HEK293 (cell line): ENCODE measurements at regions not wholly inside any gene's neighbourhood (a gene's known extent, or its start where the extent isn't known, plus 50 kb on each side); places are given as distances from the start of the nearest gene placed in this dataset.

Experiments
- CTCF ChIA-PET: fragments of 350-600 bp; formaldehyde crosslinking; extraction: SDS; loops from one replicate; lab custom pipeline; 2021; ENCODE audit warnings: antibody characterized with exemption; lab: Yijun Ruan, JAX
- POLR2A ChIA-PET: fragments of 300-600 bp; formaldehyde crosslinking; extraction: SDS; loops from one replicate; lab custom pipeline; 2020; ENCODE audit warnings: antibody characterized with exemption, inconsistent platforms; lab: Yijun Ruan, JAX
- H3K27ac ChIP-seq: fragments of 200-500 bp; sonication (Bioruptor generic); 2 replicates; pipeline ENCODE4 v1.5.1; 2014; ENCODE audit warnings: low read depth, low read length, control low read depth, inconsistent platforms; ENCODE audit errors: extremely low read depth
- H3K36me3 ChIP-seq, 2 experiments: fragments of 200-500 bp in 1 of 2; sonication (Bioruptor generic) in 1 of 2; 1 replicate in 1 of 2; 2 replicates in 1 of 2; pipeline ENCODE4 v1.5.1; 2014 to 2017; ENCODE audit warnings: inconsistent platforms in 2 of 2, low read length in 2 of 2; ENCODE audit not compliant: control insufficient read depth in 2 of 2, insufficient read depth in 1 of 2
- H3K4me1 ChIP-seq: fragments of 200-500 bp; sonication (Bioruptor generic); 2 replicates; pipeline ENCODE4 v1.5.1; 2014; ENCODE audit warnings: mild to moderate bottlenecking, low read length, inconsistent platforms; ENCODE audit not compliant: control insufficient read depth, insufficient read depth
- H3K4me3 ChIP-seq: 2 replicates; pipeline ENCODE4 v1.5.1; 2011; ENCODE audit warnings: low read depth, mild to moderate bottlenecking, control low read depth, low read length, moderate library complexity
- H3K9me3 ChIP-seq: fragments of 200-500 bp; sonication (Bioruptor generic); 2 replicates; pipeline ENCODE4 v1.5.1; 2014; ENCODE audit warnings: low read depth, low read length, inconsistent platforms; ENCODE audit not compliant: control insufficient read depth, insufficient read depth
- HIC1 ChIP-seq: fragments of 450-650 bp; formaldehyde crosslinking; IDR thresholded peaks from 2 replicates; pipeline ENCODE4 v1.5.1; 2016; ENCODE audit warnings: missing biosample characterization, missing genetic modification characterization
- HOXD13 ChIP-seq: sonication (generic); formaldehyde crosslinking; IDR thresholded peaks from 2 replicates; pipeline ENCODE4 v1.8.0; 2022; ENCODE audit warnings: missing genetic modification reagents, borderline replicate concordance
- KLF1 ChIP-seq: fragments of 450-650 bp; formaldehyde crosslinking; IDR thresholded peaks from 2 replicates; pipeline ENCODE4 v1.5.1; 2016; ENCODE audit warnings: missing biosample characterization, missing genetic modification characterization
- KLF10 ChIP-seq: fragments of 450-650 bp; IDR thresholded peaks from 2 replicates; pipeline ENCODE4 v1.5.1; 2018; ENCODE audit warnings: missing biosample characterization, mild to moderate bottlenecking, missing genetic modification characterization
- PBX3 ChIP-seq: sonication (generic); formaldehyde crosslinking; IDR thresholded peaks from 2 replicates; pipeline ENCODE4 v1.8.1; 2022; ENCODE audit warnings: mild to moderate bottlenecking, moderate library complexity, missing genetic modification reagents
- RBAK ChIP-seq: fragments of 450-650 bp; formaldehyde crosslinking; IDR thresholded peaks from 2 replicates; pipeline ENCODE4 v1.5.1; 2016; ENCODE audit warnings: missing biosample characterization, missing genetic modification characterization
- REPIN1 ChIP-seq: fragments of 450-650 bp; formaldehyde crosslinking; IDR thresholded peaks from 2 replicates; pipeline ENCODE4 v1.5.1; 2017; ENCODE audit warnings: missing biosample characterization, missing genetic modification characterization, low read depth
- SCRT1 ChIP-seq: fragments of 450-650 bp; formaldehyde crosslinking; IDR thresholded peaks from 2 replicates; pipeline ENCODE4 v1.5.1; 2016; ENCODE audit warnings: missing biosample characterization, missing genetic modification characterization, borderline replicate concordance
- WT1 ChIP-seq: fragments of 450-650 bp; formaldehyde crosslinking; IDR thresholded peaks from 2 replicates; pipeline ENCODE4 v1.5.1; 2016; ENCODE audit warnings: missing biosample characterization, missing genetic modification characterization
- YY1 ChIP-seq: fragments of 450-650 bp; formaldehyde crosslinking; IDR thresholded peaks from 2 replicates; pipeline ENCODE4 v1.5.1; 2018; ENCODE audit warnings: missing biosample characterization, missing genetic modification characterization
- ZBTB20 ChIP-seq: fragments of 450-650 bp; formaldehyde crosslinking; IDR thresholded peaks from 2 replicates; pipeline ENCODE4 v1.5.1; 2016; ENCODE audit warnings: missing biosample characterization, missing genetic modification characterization
- ZFP37 ChIP-seq: fragments of 450-650 bp; formaldehyde crosslinking; IDR thresholded peaks from 2 replicates; pipeline ENCODE4 v1.5.1; 2016; ENCODE audit warnings: missing biosample characterization, missing genetic modification characterization
- ZNF10 ChIP-seq: fragments of 450-650 bp; formaldehyde crosslinking; IDR thresholded peaks from 2 replicates; pipeline ENCODE4 v1.5.1; 2017; ENCODE audit warnings: missing biosample characterization, missing genetic modification characterization
- ZNF157 ChIP-seq: fragments of 450-650 bp; formaldehyde crosslinking; IDR thresholded peaks from 2 replicates; pipeline ENCODE4 v1.5.1; 2016; ENCODE audit warnings: missing biosample characterization, missing genetic modification characterization
- ZNF169 ChIP-seq: fragments of 450-650 bp; formaldehyde crosslinking; IDR thresholded peaks from 2 replicates; pipeline ENCODE4 v1.5.1; 2016; ENCODE audit warnings: missing biosample characterization, missing genetic modification characterization
- ZNF174 ChIP-seq: fragments of 450-650 bp; formaldehyde crosslinking; IDR thresholded peaks from 2 replicates; pipeline ENCODE4 v1.5.0; 2017; ENCODE audit warnings: missing biosample characterization, mild to moderate bottlenecking, missing genetic modification characterization
- ZNF18 ChIP-seq: fragments of 450-650 bp; formaldehyde crosslinking; IDR thresholded peaks from 2 replicates; pipeline ENCODE4 v1.5.1; 2016; ENCODE audit warnings: missing biosample characterization, missing genetic modification characterization
- ZNF2 ChIP-seq: fragments of 450-650 bp; formaldehyde crosslinking; IDR thresholded peaks from 2 replicates; pipeline ENCODE4 v1.5.1; 2016; ENCODE audit warnings: missing biosample characterization, missing genetic modification characterization
- ZNF292 ChIP-seq: fragments of 450-650 bp; formaldehyde crosslinking; IDR thresholded peaks from 2 replicates; pipeline ENCODE4 v1.5.1; 2016; ENCODE audit warnings: low read depth, missing biosample characterization, missing genetic modification characterization, borderline replicate concordance
- ZNF341 ChIP-seq: fragments of 450-650 bp; formaldehyde crosslinking; IDR thresholded peaks from 2 replicates; pipeline ENCODE4; 2016; ENCODE audit warnings: low read depth, missing biosample characterization, missing genetic modification characterization
- ZNF350 ChIP-seq: fragments of 450-650 bp; formaldehyde crosslinking; IDR thresholded peaks from 2 replicates; pipeline ENCODE4 v1.5.0; 2017; ENCODE audit warnings: missing biosample characterization, mild to moderate bottlenecking, missing genetic modification characterization
- ZNF404 ChIP-seq: fragments of 450-650 bp; formaldehyde crosslinking; IDR thresholded peaks from 2 replicates; pipeline ENCODE4 v1.5.1; 2017; ENCODE audit warnings: missing biosample characterization, missing genetic modification characterization
- ZNF548 ChIP-seq: fragments of 450-650 bp; formaldehyde crosslinking; IDR thresholded peaks from 2 replicates; pipeline ENCODE4 v1.5.1; 2016; ENCODE audit warnings: missing biosample characterization, missing genetic modification characterization
- ZNF549 ChIP-seq: fragments of 450-650 bp; IDR thresholded peaks from 2 replicates; pipeline ENCODE4 v1.5.1; 2018; ENCODE audit warnings: missing biosample characterization, missing genetic modification characterization, mild to moderate bottlenecking, inconsistent platforms, moderate library complexity
- ZNF585B ChIP-seq: fragments of 450-650 bp; formaldehyde crosslinking; IDR thresholded peaks from 2 replicates; pipeline ENCODE4 v1.5.1; 2016; ENCODE audit warnings: missing biosample characterization, missing genetic modification characterization
- ZNF596 ChIP-seq: fragments of 450-650 bp; IDR thresholded peaks from 2 replicates; pipeline ENCODE4 v1.5.0; 2018; ENCODE audit warnings: missing biosample characterization, mild to moderate bottlenecking, missing genetic modification characterization, moderate library complexity
- ZNF600 ChIP-seq: fragments of 450-650 bp; formaldehyde crosslinking; IDR thresholded peaks from 2 replicates; pipeline ENCODE4 v1.5.1; 2016; ENCODE audit warnings: missing biosample characterization, missing genetic modification characterization
- ZNF654 ChIP-seq: fragments of 450-650 bp; formaldehyde crosslinking; IDR thresholded peaks from 2 replicates; pipeline ENCODE4 v1.5.1; 2016; ENCODE audit warnings: low read depth, missing biosample characterization, missing genetic modification characterization
- ZNF785 ChIP-seq: fragments of 450-650 bp; formaldehyde crosslinking; IDR thresholded peaks from 2 replicates; pipeline ENCODE4 v1.5.1; 2016; ENCODE audit warnings: missing biosample characterization, missing genetic modification characterization
- ZNF830 ChIP-seq: fragments of 450-650 bp; IDR thresholded peaks from 2 replicates; pipeline ENCODE4 v1.5.0; 2018; ENCODE audit warnings: missing biosample characterization, missing genetic modification characterization, low read depth, mild to moderate bottlenecking, moderate library complexity
- ZSCAN30 ChIP-seq: fragments of 450-650 bp; IDR thresholded peaks from 2 replicates; pipeline ENCODE4 v1.5.1; 2018; ENCODE audit warnings: missing biosample characterization, mild to moderate bottlenecking, missing genetic modification characterization, moderate library complexity

GRCh38 chr4:10275696-10276095 lies 159.1 kb upstream of the WDR1 start:
- no peaks in the 10 kb centered on the region for H3K36me3 ChIP-seq
- no peak overlapping the region for H3K4me3 ChIP-seq
- H3K27ac ChIP-seq, result no peak overlapping the region
- H3K9me3 ChIP-seq, result no peaks in the 10 kb centered on the region
- TF ChIP-seq ZNF548 (tag by site-specific recombination), result no peak
- TF ChIP-seq KLF1 (tag by site-specific recombination), result no peak
- no peak for TF ChIP-seq ZNF785 (tag by site-specific recombination)
- no peak for TF ChIP-seq ZNF10 (tag by site-specific recombination)
- no peak for TF ChIP-seq ZNF404 (tag by site-specific recombination)
- ChIA-PET POLR2A (no interaction called here), CTCF (no interaction called here)
- H3K4me1 ChIP-seq, result no peaks in the 10 kb centered on the region

GRCh38 chr4:10273030-10273429 lies 156.4 kb upstream of the WDR1 start:
- TF ChIP-seq ZNF341 (tag by site-specific recombination) (no peak), ZNF18 (tag by site-specific recombination) (no peak), ZNF169 (no peak), SCRT1 (tag by site-specific recombination) (no peak), PBX3 (CRISPR knock-in tag) (no peak), ZNF292 (tag by site-specific recombination) (no peak), ZNF350 (no peak), HIC1 (tag by site-specific recombination) (no peak), RBAK (tag by site-specific recombination) (no peak), ZNF596 (no peak), REPIN1 (tag by site-specific recombination) (no peak), ZNF2 (tag by site-specific recombination) (no peak), ZNF585B (no peak), YY1 (tag by site-specific recombination) (no peak), ZFP37 (tag by site-specific recombination) (no peak)
- TF ChIP-seq, all 188 proteins: peak for 0
- ChIA-PET POLR2A (no interaction called here), CTCF (interaction anchor here (0.7 kb wide), 1 partner anchor 53 kb away, joined by 3 read pairs; no protein-coding TSS in a partner anchor)
- Histone ChIP-seq H3K36me3 (no peaks in the 10 kb centered on the region), H3K9me3 (no peaks in the 10 kb centered on the region), H3K4me1 (no peaks in the 10 kb centered on the region), H3K27ac (no peak overlapping the region), H3K4me3 (no peak overlapping the region)

GRCh38 chr4:10272511-10272910 lies 155.9 kb upstream of the WDR1 start:
- Histone ChIP-seq H3K36me3 (no peaks in the 10 kb centered on the region), H3K4me3 (no peak overlapping the region), H3K4me1 (no peaks in the 10 kb centered on the region), H3K27ac (no peak overlapping the region), H3K9me3 (no peaks in the 10 kb centered on the region)
- POLR2A ChIA-PET, result no interaction called here
- CTCF ChIA-PET, result no interaction called here
- no peak for TF ChIP-seq ZNF404 (tag by site-specific recombination)
- TF ChIP-seq ZNF350, result no peak
- no peak for TF ChIP-seq ZSCAN30
- TF ChIP-seq ZNF157 (tag by site-specific recombination), result no peak
- TF ChIP-seq WT1, result no peak
- TF ChIP-seq HOXD13 (CRISPR knock-in tag), result no peak
- TF ChIP-seq ZBTB20 (tag by site-specific recombination), result no peak
- no peak for TF ChIP-seq KLF10 (tag by site-specific recombination)
- no peak for TF ChIP-seq ZNF600 (tag by site-specific recombination)
- no peak for TF ChIP-seq ZNF549 (tag by site-specific recombination)
- TF ChIP-seq ZNF585B, result no peak
- TF ChIP-seq ZNF169, result no peak
- TF ChIP-seq ZNF654 (tag by site-specific recombination), result no peak
- no peak for TF ChIP-seq ZNF174
- no peak for TF ChIP-seq ZNF830 (tag by site-specific recombination)
